Colonic mucosa (tissue), 4 donors: ENCODE measurements at regions not wholly inside any gene's neighbourhood (a gene's known extent, or its start where the extent isn't known, plus 50 kb on each side); places are given as distances from the start of the nearest gene placed in this dataset.
"Not testable (repeated sequence)": the region's sequence is repeated elsewhere in the genome, so short reads cannot be mapped to it uniquely, and the experiment has no call there.

ENCODE experiments used
- DNase-seq: peaks from one replicate; pipeline ENCODE4 v3.0.0-alpha.2; 2020
- H3K27ac ChIP-seq: fragments of 200-600 bp; one replicate; pipeline ENCODE4 v1.8.0; 2021
- H3K27me3 ChIP-seq: fragments of 200-600 bp; one replicate; pipeline ENCODE4 v1.8.0; 2021
- H3K36me3 ChIP-seq: fragments of 200-600 bp; one replicate; pipeline ENCODE4 v1.8.0; 2021
- H3K4me1 ChIP-seq: fragments of 200-600 bp; one replicate; pipeline ENCODE4 v1.8.0; 2021; ENCODE audit warnings: mild to moderate bottlenecking
- H3K4me3 ChIP-seq: fragments of 200-600 bp; one replicate; pipeline ENCODE4 v1.8.0; 2021
- H3K9ac ChIP-seq, 2 donors: one replicate each; pipeline ENCODE4 v1.7.0; 2013; ENCODE audit warnings: control low read depth in 2 of 2, low read depth in 2 of 2, low read length in 2 of 2
- H3K9me3 ChIP-seq: fragments of 200-600 bp; one replicate; pipeline ENCODE4 v1.8.0; 2021
- CTCF ChIP-seq: fragments of 200-600 bp; IDR thresholded peaks from one replicate; pipeline ENCODE4 v1.8.0; 2022; ENCODE audit warnings: antibody characterized with exemption, mild to moderate bottlenecking
- intact Hi-C: fragments of 100-400 bp; cut with DNase I; formaldehyde crosslinking; loops from one replicate; pipeline ENCODE4 v1.14.1; 2022
- donor health status: healthy.
- donor health status: DM: no; HTN: no; CAD: no.
- donor health status: DM: no; HTN: no; CAD: no.

- no peaks in the 10 kb centered on the region for H3K9me3 ChIP-seq
- H3K4me1 ChIP-seq = no peaks in the 10 kb centered on the region
- no peaks in the 10 kb centered on the region for H3K27me3 ChIP-seq
- no peak for TF ChIP-seq CTCF
- H3K36me3 ChIP-seq = no peaks in the 10 kb centered on the region
- intact Hi-C loops = no loop called here
- no peak overlapping the region for H3K9ac ChIP-seq
- no peak for DNase-seq
- no peak overlapping the region for H3K4me3 ChIP-seq
- H3K27ac ChIP-seq = no peak overlapping the region
Measured at GRCh38 chr2:75381032-75381431, 179.7 kb downstream of the EVA1A start.

GRCh38 chr2:75379476-75380210 lies 180.3 kb upstream of the TACR1 start:
- H3K27me3 ChIP-seq = no peaks in the 10 kb centered on the region
- H3K9me3 ChIP-seq = no peaks in the 10 kb centered on the region
- no peak overlapping the region for H3K4me3 ChIP-seq
- H3K36me3 ChIP-seq = no peaks in the 10 kb centered on the region
- no peak for DNase-seq
- no peak overlapping the region for H3K9ac ChIP-seq
- TF ChIP-seq CTCF = no peak
- no peaks in the 10 kb centered on the region for H3K4me1 ChIP-seq
- intact Hi-C loops = no loop called here
- H3K27ac ChIP-seq = no peak overlapping the region

GRCh38 chr2:75375646-75376582 lies 176.6 kb upstream of the TACR1 start:
- no peaks in the 10 kb centered on the region for H3K4me1 ChIP-seq
- TF ChIP-seq CTCF = no peak
- no peak for DNase-seq
- H3K27me3 ChIP-seq = no peaks in the 10 kb centered on the region
- intact Hi-C loops = no loop called here
- no peak overlapping the region for H3K4me3 ChIP-seq
- no peak overlapping the region for H3K27ac ChIP-seq
- no peak overlapping the region for H3K9ac ChIP-seq
- H3K9me3 ChIP-seq = no peaks in the 10 kb centered on the region
- no peaks in the 10 kb centered on the region for H3K36me3 ChIP-seq

GRCh38 chr2:75374414-75374957 lies 175.2 kb upstream of the TACR1 start:
- H3K9me3 ChIP-seq, H3K27ac ChIP-seq, intact Hi-C loops, H3K4me3 ChIP-seq, H3K9ac ChIP-seq, H3K4me1 ChIP-seq, DNase-seq, H3K36me3 ChIP-seq, H3K27me3 ChIP-seq: not testable (repeated sequence)

GRCh38 chr2:75367401-75367800 lies 168.1 kb upstream of the TACR1 start:
- intact Hi-C loops = no loop called here
- H3K9ac ChIP-seq = no peak overlapping the region
- no peak overlapping the region for H3K4me3 ChIP-seq
- no peak overlapping the region for H3K27ac ChIP-seq
- H3K36me3 ChIP-seq = no peaks in the 10 kb centered on the region
- H3K27me3 ChIP-seq = no peaks in the 10 kb centered on the region
- no peaks in the 10 kb centered on the region for H3K9me3 ChIP-seq
- no peak for DNase-seq
- no peaks in the 10 kb centered on the region for H3K4me1 ChIP-seq
- TF ChIP-seq CTCF = no peak
